Thyroid gland (tissue), 4 donors: ENCODE measurements at regions not wholly inside any gene's neighbourhood (a gene's known extent, or its start where the extent isn't known, plus 50 kb on each side); places are given as distances from the start of the nearest gene placed in this dataset.

Source experiments
- POLR2A ChIP-seq, 2 donors: fragments of 450-650 bp; IDR thresholded peaks; one replicate each; pipeline ENCODE4 v1.6.1; 2017; ENCODE audit warnings: antibody characterized with exemption in 2 of 2, mild to moderate bottlenecking in 2 of 2, moderate library complexity in 1 of 2
- TF ChIP-seq, protein P1 (sequence below), 6 experiments: fragments of 200-600 bp in 3 of 6; fragments of 450-650 bp in 3 of 6; sonication (generic) in 3 of 6; IDR thresholded peaks; one replicate each; pipeline ENCODE4 v1.5.1; 2016 to 2019; ENCODE audit warnings: antibody characterized with exemption in 6 of 6, mild to moderate bottlenecking in 2 of 6, inconsistent platforms in 1 of 6, moderate library complexity in 1 of 6

DNA sequence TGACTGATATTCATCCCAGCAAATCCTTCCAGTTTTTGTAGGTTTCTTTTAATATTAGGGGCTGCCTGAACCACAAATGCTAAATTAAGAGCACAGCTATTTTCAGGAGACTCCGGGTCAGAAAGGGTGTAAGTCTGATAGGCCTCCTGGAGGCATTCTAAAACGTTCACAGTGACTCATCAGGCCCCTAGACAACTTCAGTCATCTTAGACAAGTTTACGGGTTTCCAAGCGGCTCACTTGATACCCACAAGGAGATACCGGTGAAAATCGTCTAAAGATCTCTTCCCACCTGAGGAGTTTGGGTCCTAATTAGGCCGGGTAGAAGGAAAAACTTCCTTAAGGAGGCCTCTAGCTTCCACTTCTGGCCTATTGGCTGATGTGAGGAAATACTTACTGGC lies 342.7 kb upstream of the USP9Y start:
- TF ChIP-seq, protein P1, sequence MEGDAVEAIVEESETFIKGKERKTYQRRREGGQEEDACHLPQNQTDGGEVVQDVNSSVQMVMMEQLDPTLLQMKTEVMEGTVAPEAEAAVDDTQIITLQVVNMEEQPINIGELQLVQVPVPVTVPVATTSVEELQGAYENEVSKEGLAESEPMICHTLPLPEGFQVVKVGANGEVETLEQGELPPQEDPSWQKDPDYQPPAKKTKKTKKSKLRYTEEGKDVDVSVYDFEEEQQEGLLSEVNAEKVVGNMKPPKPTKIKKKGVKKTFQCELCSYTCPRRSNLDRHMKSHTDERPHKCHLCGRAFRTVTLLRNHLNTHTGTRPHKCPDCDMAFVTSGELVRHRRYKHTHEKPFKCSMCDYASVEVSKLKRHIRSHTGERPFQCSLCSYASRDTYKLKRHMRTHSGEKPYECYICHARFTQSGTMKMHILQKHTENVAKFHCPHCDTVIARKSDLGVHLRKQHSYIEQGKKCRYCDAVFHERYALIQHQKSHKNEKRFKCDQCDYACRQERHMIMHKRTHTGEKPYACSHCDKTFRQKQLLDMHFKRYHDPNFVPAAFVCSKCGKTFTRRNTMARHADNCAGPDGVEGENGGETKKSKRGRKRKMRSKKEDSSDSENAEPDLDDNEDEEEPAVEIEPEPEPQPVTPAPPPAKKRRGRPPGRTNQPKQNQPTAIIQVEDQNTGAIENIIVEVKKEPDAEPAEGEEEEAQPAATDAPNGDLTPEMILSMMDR (IDR thresholded peaks at IDR 0.05), result no peak
- no peak for TF ChIP-seq POLR2A (IDR thresholded peaks at IDR 0.05)
